Astrocyte (in vitro differentiated cells and primary cell): ENCODE measurements at regions not wholly inside any gene's neighbourhood (a gene's known extent, or its start where the extent isn't known, plus 50 kb on each side); places are given as distances from the start of the nearest gene placed in this dataset.

Experiments
- DNase-seq: peaks from one replicate; pipeline ENCODE4 v3.0.0-alpha.2; 2010; ENCODE audit warnings: low read depth
- FAIRE-seq: peaks from 2 replicates; lab custom pipeline; 2011; peaks lifted over from hg19 to GRCh38; lab: Jason Lieb, UNC
- H2AFZ ChIP-seq: 2 replicates; pipeline ENCODE4 v1.6.0; 2012; ENCODE audit warnings: low read depth, low read length, inconsistent platforms
- H3K27ac ChIP-seq: 2 replicates; pipeline ENCODE4 v1.5.1; 2011; ENCODE audit warnings: low read depth, low read length, inconsistent platforms
- H3K27me3 ChIP-seq: 2 replicates; pipeline ENCODE4 v1.6.0; 2011; ENCODE audit warnings: low read length, inconsistent platforms; ENCODE audit not compliant: insufficient read depth
- H3K36me3 ChIP-seq: 2 replicates; pipeline ENCODE4 v1.5.1; 2011; ENCODE audit warnings: low read length, inconsistent platforms; ENCODE audit not compliant: insufficient read depth
- H3K4me1 ChIP-seq: 2 replicates; pipeline ENCODE4 v1.5.1; 2011; ENCODE audit warnings: low read length, inconsistent platforms; ENCODE audit not compliant: insufficient read depth
- H3K4me2 ChIP-seq: 2 replicates; pipeline ENCODE4 v1.6.0; 2012; ENCODE audit warnings: low read length, inconsistent platforms
- H3K4me3 ChIP-seq: 2 replicates; pipeline ENCODE4 v1.5.1; 2011; ENCODE audit warnings: low read depth, mild to moderate bottlenecking, low read length, inconsistent platforms; ENCODE audit not compliant: insufficient read depth
- H3K79me2 ChIP-seq: 2 replicates; pipeline ENCODE4 v1.6.0; 2012; ENCODE audit warnings: mild to moderate bottlenecking, low read length, inconsistent platforms; ENCODE audit not compliant: insufficient read depth
- H3K9ac ChIP-seq: 2 replicates; pipeline ENCODE4 v1.6.0; 2012; ENCODE audit warnings: mild to moderate bottlenecking, low read length, inconsistent platforms
- H3K9me3 ChIP-seq: 2 replicates; pipeline ENCODE4 v1.5.1; 2012; ENCODE audit warnings: low read depth, mild to moderate bottlenecking, low read length, inconsistent platforms; ENCODE audit not compliant: insufficient read depth
- H4K20me1 ChIP-seq: 2 replicates; pipeline ENCODE4 v1.6.0; 2012; ENCODE audit warnings: low read length, inconsistent platforms; ENCODE audit not compliant: insufficient read depth
- H3K27ac Mint-ChIP-seq: one replicate; pipeline ENCODE4 v1.8.0; 2021; ENCODE audit warnings: mild to moderate bottlenecking, mixed read lengths; ENCODE audit not compliant: unreplicated experiment
- H3K27me3 Mint-ChIP-seq: one replicate; pipeline ENCODE4 v1.8.0; 2021; ENCODE audit warnings: low read depth, mixed read lengths; ENCODE audit not compliant: unreplicated experiment
- H3K36me3 Mint-ChIP-seq: one replicate; pipeline ENCODE4 v1.8.0; 2021; ENCODE audit warnings: low read depth, mixed read lengths; ENCODE audit not compliant: unreplicated experiment
- H3K4me1 Mint-ChIP-seq: one replicate; pipeline ENCODE4 v1.8.0; 2021; ENCODE audit warnings: low read depth, mixed read lengths; ENCODE audit not compliant: unreplicated experiment
- H3K4me3 Mint-ChIP-seq: one replicate; pipeline ENCODE4 v1.8.0; 2021; ENCODE audit warnings: mild to moderate bottlenecking, moderate library complexity, mixed read lengths; ENCODE audit not compliant: unreplicated experiment
- H3K9me3 Mint-ChIP-seq: one replicate; pipeline ENCODE4 v1.8.0; 2021; ENCODE audit warnings: mild to moderate bottlenecking, mixed read lengths; ENCODE audit not compliant: unreplicated experiment
- EZH2 ChIP-seq: IDR thresholded peaks from 2 replicates; pipeline ENCODE4 v1.6.1; 2012; ENCODE audit warnings: mild to moderate bottlenecking, low read length, inconsistent platforms; ENCODE audit not compliant: insufficient read depth
- TF ChIP-seq, protein P1 (sequence below): IDR thresholded peaks from 2 replicates; pipeline ENCODE4 v1.5.1; 2011; ENCODE audit warnings: low read depth, mild to moderate bottlenecking, inconsistent platforms, low read length, moderate library complexity; ENCODE audit not compliant: insufficient read depth

DNA sequence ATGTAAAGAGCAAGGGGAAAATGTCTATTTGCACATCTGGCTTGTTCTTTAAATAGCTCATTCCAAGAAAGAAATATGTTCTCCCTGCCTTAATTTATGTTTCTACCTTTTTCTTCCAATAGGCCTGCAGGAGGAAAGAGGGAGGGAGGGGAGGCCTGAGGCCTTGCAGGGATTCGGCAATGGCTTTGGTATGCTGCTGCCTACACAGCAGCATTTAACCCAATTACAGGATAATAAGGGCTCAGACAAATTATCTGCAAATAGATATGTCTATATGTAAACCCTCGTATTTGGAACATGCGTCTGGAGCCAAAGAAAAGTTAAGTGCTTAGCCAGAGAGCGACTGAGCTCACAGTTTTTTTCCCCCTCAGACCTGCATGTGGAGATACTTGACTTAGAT is 277.2 kb downstream of the CDC5L start:
- no peak for FAIRE-seq
- no peak overlapping the region for H2AFZ ChIP-seq
- DNase-seq = peak; percentile 69
- no peaks in the 10 kb centered on the region for H3K36me3 ChIP-seq
- no peak overlapping the region for H3K4me3 Mint-ChIP-seq
- peaks cover 88% of the 10 kb centered on the region for H3K4me1 Mint-ChIP-seq
- no peaks in the 10 kb centered on the region for H3K9me3 ChIP-seq
- no peak overlapping the region for H3K4me3 ChIP-seq
- peaks cover 2% of the 10 kb centered on the region for H3K9me3 Mint-ChIP-seq
- H3K27ac ChIP-seq = no peak overlapping the region
- no peaks in the 10 kb centered on the region for H4K20me1 ChIP-seq
- H3K27me3 ChIP-seq = no peaks in the 10 kb centered on the region
- H3K9ac ChIP-seq = no peak overlapping the region
- H3K27ac Mint-ChIP-seq = peak overlapping the region; percentile 59
- TF ChIP-seq, protein P1, sequence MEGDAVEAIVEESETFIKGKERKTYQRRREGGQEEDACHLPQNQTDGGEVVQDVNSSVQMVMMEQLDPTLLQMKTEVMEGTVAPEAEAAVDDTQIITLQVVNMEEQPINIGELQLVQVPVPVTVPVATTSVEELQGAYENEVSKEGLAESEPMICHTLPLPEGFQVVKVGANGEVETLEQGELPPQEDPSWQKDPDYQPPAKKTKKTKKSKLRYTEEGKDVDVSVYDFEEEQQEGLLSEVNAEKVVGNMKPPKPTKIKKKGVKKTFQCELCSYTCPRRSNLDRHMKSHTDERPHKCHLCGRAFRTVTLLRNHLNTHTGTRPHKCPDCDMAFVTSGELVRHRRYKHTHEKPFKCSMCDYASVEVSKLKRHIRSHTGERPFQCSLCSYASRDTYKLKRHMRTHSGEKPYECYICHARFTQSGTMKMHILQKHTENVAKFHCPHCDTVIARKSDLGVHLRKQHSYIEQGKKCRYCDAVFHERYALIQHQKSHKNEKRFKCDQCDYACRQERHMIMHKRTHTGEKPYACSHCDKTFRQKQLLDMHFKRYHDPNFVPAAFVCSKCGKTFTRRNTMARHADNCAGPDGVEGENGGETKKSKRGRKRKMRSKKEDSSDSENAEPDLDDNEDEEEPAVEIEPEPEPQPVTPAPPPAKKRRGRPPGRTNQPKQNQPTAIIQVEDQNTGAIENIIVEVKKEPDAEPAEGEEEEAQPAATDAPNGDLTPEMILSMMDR = no peak
- TF ChIP-seq EZH2 = no peak
- H3K4me1 ChIP-seq = peaks cover 58% of the 10 kb centered on the region
- H3K4me2 ChIP-seq = no peak overlapping the region
- no peaks in the 10 kb centered on the region for H3K27me3 Mint-ChIP-seq
- no peaks in the 10 kb centered on the region for H3K79me2 ChIP-seq
- H3K36me3 Mint-ChIP-seq = peaks cover 7% of the 10 kb centered on the region

DNA sequence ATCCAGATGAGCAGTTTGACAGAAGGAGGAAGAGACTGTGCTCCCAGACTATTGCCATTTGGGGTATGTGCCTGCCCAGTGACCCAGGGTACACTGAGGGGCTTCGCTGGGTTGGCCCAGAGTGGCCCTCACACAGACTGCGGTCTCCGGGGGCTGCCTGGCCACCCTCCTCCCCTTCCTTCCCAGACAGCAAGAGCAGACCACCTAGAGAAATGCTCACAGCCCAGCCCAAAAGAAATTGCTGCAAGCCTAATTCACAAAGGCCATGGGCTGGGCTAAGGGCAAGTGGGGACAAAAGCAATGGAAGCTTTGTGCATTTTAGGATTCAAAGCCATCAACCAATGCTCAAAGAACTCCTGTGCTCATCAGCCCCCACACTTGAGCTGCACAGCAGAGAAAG is 277.6 kb downstream of the CDC5L start:
- Histone ChIP-seq H3K36me3 (no peaks in the 10 kb centered on the region), H3K4me3 (no peak overlapping the region), H3K27me3 (no peaks in the 10 kb centered on the region), H4K20me1 (no peaks in the 10 kb centered on the region), H3K4me2 (no peak overlapping the region), H3K79me2 (no peaks in the 10 kb centered on the region), H3K9ac (no peak overlapping the region), H3K9me3 (no peaks in the 10 kb centered on the region), H3K27ac (no peak overlapping the region), H2AFZ (no peak overlapping the region), H3K4me1 (peaks cover 58% of the 10 kb centered on the region)
- Mint-ChIP-seq H3K36me3 (peaks cover 7% of the 10 kb centered on the region), H3K4me3 (no peak overlapping the region), H3K9me3 (peaks cover 2% of the 10 kb centered on the region), H3K27me3 (no peaks in the 10 kb centered on the region), H3K4me1 (peaks cover 85% of the 10 kb centered on the region), H3K27ac (peak overlapping the region; percentile 59)
- DNase-seq = no peak
- TF ChIP-seq EZH2 = no peak
- TF ChIP-seq, protein P1 = no peak
- no peak for FAIRE-seq

GRCh38 chr6:44665683-44666082 is 278.2 kb downstream of the CDC5L start:
- Histone ChIP-seq H3K27me3 (no peaks in the 10 kb centered on the region), H3K9ac (no peak overlapping the region), H4K20me1 (no peaks in the 10 kb centered on the region), H3K4me3 (no peak overlapping the region), H3K36me3 (no peaks in the 10 kb centered on the region), H3K27ac (no peak overlapping the region), H2AFZ (no peak overlapping the region), H3K4me1 (peaks cover 58% of the 10 kb centered on the region), H3K9me3 (no peaks in the 10 kb centered on the region), H3K4me2 (no peak overlapping the region), H3K79me2 (no peaks in the 10 kb centered on the region)
- H3K36me3 Mint-ChIP-seq = peaks cover 7% of the 10 kb centered on the region
- FAIRE-seq (no peak), DNase-seq (no peak)
- H3K27me3 Mint-ChIP-seq = no peaks in the 10 kb centered on the region
- H3K9me3 Mint-ChIP-seq = peaks cover 4% of the 10 kb centered on the region
- peaks cover 85% of the 10 kb centered on the region for H3K4me1 Mint-ChIP-seq
- peak overlapping the region; percentile 59 for H3K27ac Mint-ChIP-seq
- TF ChIP-seq, protein P1 = no peak
- TF ChIP-seq EZH2 = no peak
- no peak overlapping the region for H3K4me3 Mint-ChIP-seq
